Progenitor cell of endocrine pancreas (in vitro differentiated cells): ENCODE measurements at regions not wholly inside any gene's neighbourhood (a gene's known extent, or its start where the extent isn't known, plus 50 kb on each side); places are given as distances from the start of the nearest gene placed in this dataset.

Source experiments
- DNase-seq: peaks from one replicate; pipeline ENCODE4 v3.0.0; 2021; ENCODE audit warnings: low spot score; ENCODE audit not compliant: unreplicated experiment
- H3K27ac Mint-ChIP-seq: 2 replicates; pipeline ENCODE4 v1.8.0; 2021; ENCODE audit warnings: mild to moderate bottlenecking, moderate library complexity, mixed read lengths
- H3K27me3 Mint-ChIP-seq: 2 replicates; pipeline ENCODE4 v1.8.0; 2021; ENCODE audit warnings: mixed read lengths
- H3K36me3 Mint-ChIP-seq: 2 replicates; pipeline ENCODE4 v1.8.0; 2022; ENCODE audit warnings: mixed read lengths; ENCODE audit not compliant: insufficient read depth
- H3K4me1 Mint-ChIP-seq: 2 replicates; pipeline ENCODE4 v1.8.0; 2021; ENCODE audit warnings: low read depth, mixed read lengths
- H3K4me3 Mint-ChIP-seq: 2 replicates; pipeline ENCODE4 v1.8.0; 2021; ENCODE audit warnings: low read depth, mild to moderate bottlenecking, moderate library complexity, mixed read lengths
- H3K9me3 Mint-ChIP-seq: 2 replicates; pipeline ENCODE4 v1.8.0; 2021; ENCODE audit warnings: low read depth, mixed read lengths
- CTCF ChIP-seq: fragments of 200-600 bp; sonication (generic); IDR thresholded peaks from one replicate; pipeline ENCODE4 v1.5.0; 2021; ENCODE audit warnings: antibody characterized with exemption, mild to moderate bottlenecking; ENCODE audit not compliant: unreplicated experiment

- Mint-ChIP-seq H3K9me3 (no peaks in the 10 kb centered on the region), H3K36me3 (no peaks in the 10 kb centered on the region), H3K4me1 (peaks cover 2% of the 10 kb centered on the region), H3K27me3 (peaks cover 12% of the 10 kb centered on the region), H3K27ac (no peak overlapping the region), H3K4me3 (no peak overlapping the region)
- TF ChIP-seq CTCF, result no peak
- no peak for DNase-seq
Observed at GRCh38 chr1:91152331-91152730, 130.5 kb upstream of the ZNF644 start.

GRCh38 chr1:91151702-91152101 lies 129.9 kb upstream of the ZNF644 start:
- H3K4me1 Mint-ChIP-seq, result peaks cover 2% of the 10 kb centered on the region

GRCh38 chr1:91148641-91149069 lies 126.8 kb upstream of the ZNF644 start:
- H3K27me3 Mint-ChIP-seq, result no peaks in the 10 kb centered on the region
- peaks cover 2% of the 10 kb centered on the region for H3K4me1 Mint-ChIP-seq
- no peak for TF ChIP-seq CTCF
- H3K36me3 Mint-ChIP-seq, result no peaks in the 10 kb centered on the region
- no peak overlapping the region for H3K4me3 Mint-ChIP-seq
- H3K9me3 Mint-ChIP-seq, result no peaks in the 10 kb centered on the region
- H3K27ac Mint-ChIP-seq, result no peak overlapping the region
- DNase-seq, result no peak

More at GRCh38 chr1:91151702-91152101, 129.9 kb upstream of the ZNF644 start:
- H3K27me3 Mint-ChIP-seq, result peaks cover 6% of the 10 kb centered on the region
- no peak for TF ChIP-seq CTCF
- no peak overlapping the region for H3K27ac Mint-ChIP-seq
- H3K4me3 Mint-ChIP-seq, result no peak overlapping the region
- no peak for DNase-seq
- H3K9me3 Mint-ChIP-seq, result no peaks in the 10 kb centered on the region
- H3K36me3 Mint-ChIP-seq, result no peaks in the 10 kb centered on the region

GRCh38 chr1:91141858-91142257 lies 120.0 kb upstream of the ZNF644 start:
- no peaks in the 10 kb centered on the region for H3K4me1 Mint-ChIP-seq
- no peak overlapping the region for H3K27ac Mint-ChIP-seq
- H3K9me3 Mint-ChIP-seq, result no peaks in the 10 kb centered on the region
- H3K36me3 Mint-ChIP-seq, result no peaks in the 10 kb centered on the region
- no peak for DNase-seq
- TF ChIP-seq CTCF, result no peak
- no peak overlapping the region for H3K4me3 Mint-ChIP-seq
- no peaks in the 10 kb centered on the region for H3K27me3 Mint-ChIP-seq

GRCh38 chr1:91138959-91139358 lies 117.1 kb upstream of the ZNF644 start:
- no peaks in the 10 kb centered on the region for H3K9me3 Mint-ChIP-seq
- H3K27me3 Mint-ChIP-seq, result no peaks in the 10 kb centered on the region
- DNase-seq, result no peak
- no peaks in the 10 kb centered on the region for H3K4me1 Mint-ChIP-seq
- no peak overlapping the region for H3K27ac Mint-ChIP-seq
- no peak overlapping the region for H3K4me3 Mint-ChIP-seq
- TF ChIP-seq CTCF, result no peak
- no peaks in the 10 kb centered on the region for H3K36me3 Mint-ChIP-seq
